Neural crest cell (in vitro differentiated cells): ENCODE measurements at regions not wholly inside any gene's neighbourhood (a gene's known extent, or its start where the extent isn't known, plus 50 kb on each side); places are given as distances from the start of the nearest gene placed in this dataset.

ENCODE experiments used
- DNase-seq: peaks from one replicate; pipeline ENCODE4 v3.0.0; 2021; ENCODE audit warnings: low read depth, mixed read lengths, low spot score
- H3K27ac Mint-ChIP-seq: one replicate; pipeline ENCODE4 v1.8.0; 2021; ENCODE audit warnings: mild to moderate bottlenecking, mixed read lengths; ENCODE audit not compliant: unreplicated experiment
- H3K27me3 Mint-ChIP-seq: 2 replicates; pipeline ENCODE4 v1.8.0; 2021; ENCODE audit warnings: low read depth, mild to moderate bottlenecking, mixed read lengths
- H3K36me3 Mint-ChIP-seq: 2 replicates; pipeline ENCODE4 v1.8.0; 2021; ENCODE audit warnings: low read depth, mild to moderate bottlenecking, mixed read lengths
- H3K4me1 Mint-ChIP-seq: 2 replicates; pipeline ENCODE4 v1.8.0; 2021; ENCODE audit warnings: mixed read lengths
- H3K4me3 Mint-ChIP-seq: one replicate; pipeline ENCODE4 v1.8.0; 2021; ENCODE audit warnings: mild to moderate bottlenecking, mixed read lengths
- H3K9me3 Mint-ChIP-seq: 2 replicates; pipeline ENCODE4 v1.8.0; 2021; ENCODE audit warnings: mixed read lengths
- CTCF ChIP-seq: fragments of 200-600 bp; sonication (generic); conservative IDR thresholded peaks from 2 replicates; pipeline ENCODE4 v1.5.0; 2021; ENCODE audit warnings: antibody characterized with exemption, mild to moderate bottlenecking

- TF ChIP-seq CTCF: no peak
- H3K9me3 Mint-ChIP-seq: peaks cover 3% of the 10 kb centered on the region
- no peak overlapping the region for H3K27ac Mint-ChIP-seq
- H3K36me3 Mint-ChIP-seq: no peaks in the 10 kb centered on the region
- H3K27me3 Mint-ChIP-seq: peaks cover 18% of the 10 kb centered on the region
- H3K4me1 Mint-ChIP-seq: no peaks in the 10 kb centered on the region
- DNase-seq: no peak
- no peak overlapping the region for H3K4me3 Mint-ChIP-seq
Observed at GRCh38 chr12:107568718-107569117, 116.9 kb upstream of the PWP1 start.

GRCh38 chr12:107570721-107571120, 114.9 kb upstream of the PWP1 start:
- DNase-seq: no peak
- Mint-ChIP-seq H3K27ac (no peak overlapping the region), H3K27me3 (peaks cover 20% of the 10 kb centered on the region), H3K36me3 (no peaks in the 10 kb centered on the region), H3K9me3 (peaks cover 3% of the 10 kb centered on the region), H3K4me3 (no peak overlapping the region), H3K4me1 (no peaks in the 10 kb centered on the region)
- no peak for TF ChIP-seq CTCF

DNA sequence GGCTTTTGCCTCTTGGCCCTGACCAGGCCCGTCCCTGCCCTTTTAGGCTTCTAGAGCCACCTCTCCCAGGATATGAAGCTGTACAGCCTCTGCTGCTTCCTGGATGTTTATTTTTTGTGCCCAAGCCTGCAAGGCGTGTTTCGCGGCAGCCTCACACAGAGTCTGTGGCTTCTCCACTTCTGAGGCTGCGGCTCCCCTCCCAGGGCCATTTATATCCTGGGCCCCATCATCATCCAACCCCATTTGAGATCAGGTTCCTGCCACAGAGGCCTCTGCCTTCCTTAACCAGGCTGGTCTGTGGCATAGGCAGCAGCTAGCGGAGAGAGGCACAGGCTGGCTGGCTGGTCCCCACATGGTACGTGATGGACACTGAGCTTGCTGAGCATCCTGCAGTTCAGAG, 114.1 kb upstream of the PWP1 start:
- no peaks in the 10 kb centered on the region for H3K4me1 Mint-ChIP-seq
- no peak for DNase-seq
- H3K4me3 Mint-ChIP-seq: no peak overlapping the region
- peaks cover 23% of the 10 kb centered on the region for H3K27me3 Mint-ChIP-seq
- peaks cover 3% of the 10 kb centered on the region for H3K9me3 Mint-ChIP-seq
- no peak overlapping the region for H3K27ac Mint-ChIP-seq
- H3K36me3 Mint-ChIP-seq: no peaks in the 10 kb centered on the region
- no peak for TF ChIP-seq CTCF

DNA sequence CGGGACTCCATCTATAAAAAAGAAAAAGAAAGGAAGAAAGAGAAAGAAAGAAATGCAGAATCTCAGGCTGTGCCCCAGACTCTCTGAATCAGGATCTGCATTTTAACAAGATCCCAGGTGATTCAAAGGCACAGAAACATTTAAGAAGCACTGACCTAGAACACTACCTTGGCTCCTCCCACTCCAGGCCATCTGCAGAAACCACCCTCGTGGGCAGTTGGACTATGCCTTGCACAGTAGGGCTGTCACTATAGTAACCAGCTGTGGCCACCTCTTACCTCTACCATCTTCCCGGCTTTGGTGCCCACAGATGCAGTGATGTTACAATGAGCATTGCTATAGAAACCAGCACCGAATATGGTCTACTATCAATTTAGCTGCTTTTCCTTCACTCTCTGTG, 110.9 kb upstream of the PWP1 start:
- Mint-ChIP-seq H3K4me3 (no peak overlapping the region), H3K4me1 (no peaks in the 10 kb centered on the region), H3K36me3 (no peaks in the 10 kb centered on the region), H3K27me3 (peaks cover 45% of the 10 kb centered on the region), H3K27ac (no peak overlapping the region), H3K9me3 (peaks cover 3% of the 10 kb centered on the region)
- no peak for DNase-seq
- no peak for TF ChIP-seq CTCF

DNA sequence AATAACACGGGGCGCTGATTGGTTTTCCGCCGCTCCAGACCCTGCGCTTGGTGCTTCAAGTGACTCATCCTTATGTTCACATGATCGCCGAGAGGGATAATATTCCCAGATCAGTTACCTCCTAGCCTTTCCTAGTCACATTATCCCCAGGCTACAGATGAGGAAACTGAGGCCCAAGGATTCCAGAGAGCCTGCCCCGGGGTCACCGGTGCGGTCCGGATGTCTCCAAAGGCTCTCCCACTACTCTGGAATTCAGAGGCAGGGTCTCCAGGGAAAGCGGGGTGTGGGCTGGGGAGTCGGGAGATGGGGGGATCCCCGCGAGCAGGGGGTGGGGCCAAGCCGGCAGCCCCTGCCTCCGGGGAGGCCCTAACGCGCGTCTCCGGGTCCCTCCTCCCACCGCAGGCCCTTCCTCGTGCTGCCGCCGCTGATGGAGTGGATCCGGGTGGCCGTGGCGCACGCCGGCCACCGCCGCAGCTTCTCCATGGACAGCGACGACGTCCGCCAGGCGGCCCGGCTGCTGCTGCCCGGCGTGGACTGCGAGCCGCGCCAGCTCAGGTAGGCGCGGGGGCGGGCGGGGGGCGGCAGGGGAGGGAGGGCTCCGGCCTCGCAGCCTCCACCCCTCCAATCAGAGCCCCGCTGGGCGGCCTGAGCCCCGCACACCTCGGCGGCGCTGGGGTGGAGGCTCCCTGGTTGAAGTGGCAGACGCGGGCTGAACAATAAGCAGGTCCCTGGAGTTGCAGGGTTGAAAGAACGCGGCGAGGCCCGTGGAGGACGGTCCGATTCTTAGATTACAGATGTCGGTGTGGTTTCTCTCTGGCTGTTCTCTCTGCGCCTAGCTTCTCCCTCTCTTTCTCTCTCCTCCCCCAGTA, 104.6 kb upstream of the PWP1 start:
- Mint-ChIP-seq H3K4me3 (no peak overlapping the region), H3K36me3 (no peaks in the 10 kb centered on the region), H3K4me1 (peaks cover 15% of the 10 kb centered on the region), H3K9me3 (no peaks in the 10 kb centered on the region), H3K27ac (no peak overlapping the region), H3K27me3 (peaks cover 76% of the 10 kb centered on the region)
- peak; percentile 32 for TF ChIP-seq CTCF
- DNase-seq: no peak
